Activated CD8-positive, alpha-beta T cell treated with anti-CD3 and anti-CD28 coated beads for 36 hours (primary cell): ENCODE measurements at regions not wholly inside any gene's neighbourhood (a gene's known extent, or its start where the extent isn't known, plus 50 kb on each side); places are given as distances from the start of the nearest gene placed in this dataset.

Experiments
- ATAC-seq: fragments of 200-7000 bp; cut with Tn5 transposase; one replicate; pipeline ENCODE4 v1.10.0; 2021; ENCODE audit warnings: mild to moderate bottlenecking, moderate library complexity
- CTCF ChIA-PET: fragments of 350-600 bp; sonication (Branson Sonifier 250); formaldehyde crosslinking; loops from one replicate; lab custom pipeline; 2021; ENCODE audit warnings: antibody characterized with exemption; lab: Charles Lee
- POLR2A ChIA-PET: fragments of 350-600 bp; sonication (Branson Sonifier 250); formaldehyde crosslinking; loops from one replicate; lab custom pipeline; 2021; ENCODE audit warnings: antibody characterized with exemption; lab: Charles Lee
- DNase-seq: peaks from one replicate; pipeline ENCODE4 v3.0.0-alpha.2; 2020
- H3K27ac Mint-ChIP-seq: one replicate; pipeline ENCODE4 v1.8.0; 2021; ENCODE audit warnings: mild to moderate bottlenecking, mixed read lengths
- H3K27me3 Mint-ChIP-seq: one replicate; pipeline ENCODE4 v1.8.0; 2021; ENCODE audit warnings: mixed read lengths
- H3K36me3 Mint-ChIP-seq: one replicate; pipeline ENCODE4 v1.8.0; 2021; ENCODE audit warnings: low read depth, mixed read lengths
- H3K4me1 Mint-ChIP-seq: one replicate; pipeline ENCODE4 v1.8.0; 2021; ENCODE audit warnings: low read depth, mixed read lengths
- H3K4me3 Mint-ChIP-seq: one replicate; pipeline ENCODE4 v1.8.0; 2021; ENCODE audit warnings: mild to moderate bottlenecking, moderate library complexity, mixed read lengths
- H3K9me3 Mint-ChIP-seq: one replicate; pipeline ENCODE4 v1.8.0; 2021; ENCODE audit warnings: mixed read lengths
- CTCF ChIP-seq: fragments of 200-600 bp; IDR thresholded peaks from one replicate; pipeline ENCODE4 v1.8.0; 2022; ENCODE audit warnings: antibody characterized with exemption, mild to moderate bottlenecking
- intact Hi-C: fragments of 100-400 bp; cut with micrococcal nuclease; formaldehyde crosslinking; loops from one replicate; pipeline ENCODE4 v1.10.0; 2022

DNA sequence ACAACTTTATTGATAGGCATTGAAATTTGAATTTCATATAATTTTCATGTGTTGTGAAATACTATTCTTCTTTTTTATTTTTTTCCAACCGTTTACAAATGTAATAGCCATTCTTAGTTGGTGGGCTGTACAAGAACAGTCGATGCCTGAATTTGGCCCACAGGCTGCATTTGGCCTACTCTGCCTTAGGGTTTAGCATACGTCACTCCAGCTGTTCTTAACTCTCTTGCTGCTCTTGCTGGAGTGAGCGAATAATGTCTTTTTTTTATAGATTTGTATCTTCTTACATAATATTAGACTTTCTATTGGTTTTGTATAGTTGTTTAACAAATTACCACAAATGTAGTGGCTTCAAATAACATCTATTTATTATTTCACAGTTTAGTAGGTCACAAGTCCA, 163.4 kb upstream of the MKI67 start:
- POLR2A ChIA-PET = no interaction called here
- CTCF ChIA-PET = no interaction called here
- H3K4me1 Mint-ChIP-seq = no peaks in the 10 kb centered on the region
- intact Hi-C loops = no loop called here
- H3K36me3 Mint-ChIP-seq = no peaks in the 10 kb centered on the region
- peaks cover 29% of the 10 kb centered on the region for H3K27me3 Mint-ChIP-seq
- H3K9me3 Mint-ChIP-seq = peaks cover 7% of the 10 kb centered on the region
- no peak overlapping the region for H3K4me3 Mint-ChIP-seq
- H3K27ac Mint-ChIP-seq = no peak overlapping the region
- TF ChIP-seq CTCF = no peak
- ATAC-seq (no peak), DNase-seq (no peak)

DNA sequence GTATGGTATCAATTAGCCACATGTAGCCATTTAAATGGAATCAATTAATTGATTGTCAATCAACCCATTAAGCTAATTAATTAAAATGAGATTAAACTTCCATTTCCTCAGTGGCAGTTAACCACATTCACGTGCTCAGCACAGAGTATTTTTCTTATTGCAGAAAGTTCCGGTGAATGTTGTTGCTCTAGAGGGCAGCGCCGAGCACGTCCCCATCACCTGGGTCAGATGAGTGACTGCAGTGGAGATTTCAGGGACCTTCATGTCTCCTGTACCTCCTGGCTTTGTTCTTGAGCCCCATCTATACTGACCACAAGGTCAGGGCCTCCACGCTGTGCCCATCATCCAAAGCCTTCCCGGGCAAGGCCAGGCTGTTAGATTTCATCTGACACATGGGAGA, 168.8 kb upstream of the MKI67 start:
- H3K4me1 Mint-ChIP-seq = no peaks in the 10 kb centered on the region

DNA sequence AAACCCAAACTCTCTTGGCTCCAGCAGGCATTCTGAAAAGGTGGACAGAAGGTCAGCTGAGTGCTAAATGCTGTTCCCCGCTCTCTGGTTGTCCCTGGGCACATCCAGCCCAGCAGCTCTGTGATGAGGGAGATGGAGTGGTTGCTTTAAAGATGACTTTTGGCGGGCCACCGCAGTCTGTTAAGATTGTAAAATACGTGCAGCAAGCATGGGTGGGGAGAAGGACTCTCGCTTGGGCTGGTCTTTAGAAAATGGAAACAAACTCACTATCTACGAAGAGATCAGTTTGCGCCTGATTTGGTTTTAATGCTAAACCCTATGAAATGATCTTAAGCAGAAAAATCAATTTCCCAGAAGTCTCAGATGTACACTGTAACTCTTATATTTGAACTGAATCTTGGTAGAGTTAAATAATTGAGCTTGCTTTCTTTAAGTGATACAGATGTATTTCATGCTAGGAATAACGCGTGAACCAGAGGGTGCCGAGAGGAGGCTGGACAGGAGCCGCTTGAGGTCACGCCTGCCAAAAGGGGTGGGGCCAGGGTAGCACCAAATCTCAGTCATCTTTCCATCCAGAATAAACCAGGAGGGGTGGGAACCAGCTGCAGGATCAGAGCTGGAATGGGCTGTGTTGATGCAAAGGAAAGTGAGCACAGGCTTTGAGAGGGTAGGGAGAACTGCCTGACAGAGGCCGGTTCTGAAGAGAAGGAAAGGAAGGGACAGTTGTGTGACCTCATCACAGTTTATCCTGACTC, 170.2 kb upstream of the MKI67 start:
- Mint-ChIP-seq H3K36me3 (no peaks in the 10 kb centered on the region), H3K27ac (no peak overlapping the region), H3K4me3 (no peak overlapping the region), H3K9me3 (peaks cover under 1% of the 10 kb centered on the region), H3K4me1 (no peaks in the 10 kb centered on the region), H3K27me3 (no peaks in the 10 kb centered on the region)
- no peak for ATAC-seq
- intact Hi-C loops = no loop called here
- POLR2A ChIA-PET = no interaction called here
- DNase-seq = no peak
- TF ChIP-seq CTCF = no peak
- CTCF ChIA-PET = no interaction called here

More for the DNA sequence above, 168.8 kb upstream of the MKI67 start:
- TF ChIP-seq CTCF = no peak
- CTCF ChIA-PET = no interaction called here
- no peaks in the 10 kb centered on the region for H3K36me3 Mint-ChIP-seq
- intact Hi-C loops = no loop called here
- DNase-seq (no peak), ATAC-seq (no peak)
- no peaks in the 10 kb centered on the region for H3K27me3 Mint-ChIP-seq
- peaks cover 7% of the 10 kb centered on the region for H3K9me3 Mint-ChIP-seq
- POLR2A ChIA-PET = no interaction called here
- H3K27ac Mint-ChIP-seq = no peak overlapping the region
- no peak overlapping the region for H3K4me3 Mint-ChIP-seq

DNA sequence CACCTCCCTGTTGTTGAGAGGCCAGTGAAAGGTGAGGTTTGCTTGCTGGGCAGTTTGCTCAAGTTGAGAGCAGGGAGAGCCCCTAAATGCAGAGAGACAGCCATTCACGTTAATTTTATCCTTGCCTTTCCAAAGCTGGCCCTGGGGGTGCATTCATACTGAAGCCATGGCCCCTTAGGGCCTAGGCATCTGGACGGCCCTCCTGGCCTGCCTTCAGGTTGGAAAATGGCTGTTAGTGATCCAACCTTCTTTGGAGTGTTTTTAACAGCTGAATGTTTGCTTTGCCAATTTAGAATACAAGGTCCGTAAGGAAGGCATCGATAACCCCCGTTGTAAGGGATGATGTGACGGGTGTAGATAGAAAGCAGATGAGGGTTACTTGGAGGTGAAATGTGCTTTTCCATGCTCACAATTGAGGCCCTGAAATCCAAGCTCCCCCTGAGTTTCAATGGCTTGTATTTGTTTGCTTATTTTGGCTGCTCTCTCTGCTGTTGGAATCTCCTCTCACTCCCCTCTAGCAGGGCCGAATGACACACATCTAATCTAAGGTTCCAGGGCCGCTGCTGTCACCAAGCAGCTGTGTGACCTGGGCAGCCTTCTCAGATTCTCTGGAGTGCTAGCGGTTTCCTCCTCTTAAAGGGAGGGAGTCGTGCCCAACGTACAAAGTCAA, 171.6 kb upstream of the MKI67 start:
- ChIA-PET CTCF (interaction anchor here (0.8 kb wide), 1 partner anchor 17 kb away, joined by 3 read pairs; no protein-coding TSS in a partner anchor), POLR2A (no interaction called here)
- intact Hi-C loops = no loop called here
- Mint-ChIP-seq H3K27me3 (no peaks in the 10 kb centered on the region), H3K36me3 (no peaks in the 10 kb centered on the region), H3K27ac (no peak overlapping the region), H3K4me1 (no peaks in the 10 kb centered on the region), H3K9me3 (peaks cover 5% of the 10 kb centered on the region), H3K4me3 (no peak overlapping the region)
- TF ChIP-seq CTCF = no peak
- no peak for DNase-seq
- no peak for ATAC-seq

DNA sequence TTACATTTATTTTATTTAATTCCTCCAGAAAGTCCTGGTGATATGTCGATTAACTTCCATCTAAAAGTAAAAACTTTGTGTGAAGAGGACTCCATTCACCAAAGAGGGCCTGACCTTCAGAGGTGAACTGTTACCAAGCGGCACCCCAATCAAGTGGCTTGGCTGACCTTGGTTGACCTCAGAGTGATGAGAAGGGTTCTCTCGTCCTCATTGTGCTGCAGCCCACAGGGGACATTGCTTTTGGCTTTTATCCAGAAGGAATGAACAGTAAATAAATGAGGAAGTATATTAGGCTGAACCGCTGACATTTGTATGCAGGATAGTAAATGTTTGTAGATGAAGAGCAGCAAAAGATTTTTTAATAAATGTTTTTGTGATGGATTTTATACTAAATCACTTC, 172.4 kb upstream of the MKI67 start:
- POLR2A ChIA-PET = no interaction called here
- CTCF ChIA-PET = no interaction called here
- no peak overlapping the region for H3K27ac Mint-ChIP-seq
- ATAC-seq (no peak), DNase-seq (no peak)
- H3K36me3 Mint-ChIP-seq = no peaks in the 10 kb centered on the region
- no peaks in the 10 kb centered on the region for H3K4me1 Mint-ChIP-seq
- no peak for TF ChIP-seq CTCF
- H3K27me3 Mint-ChIP-seq = no peaks in the 10 kb centered on the region
- intact Hi-C loops = no loop called here
- H3K4me3 Mint-ChIP-seq = no peak overlapping the region
- H3K9me3 Mint-ChIP-seq = peaks cover 5% of the 10 kb centered on the region
